Stimulated activated CD4-positive, alpha-beta T cell treated with anti-CD3 and anti-CD28 coated beads, Interleukin-15, amount 100 ng/mL, for 1 hour (primary cell): ENCODE measurements at regions not wholly inside any gene's neighbourhood (a gene's known extent, or its start where the extent isn't known, plus 50 kb on each side); places are given as distances from the start of the nearest gene placed in this dataset.
"Not testable (repeated sequence)": the region's sequence is repeated elsewhere in the genome, so short reads cannot be mapped to it uniquely, and the experiment has no call there.

Source experiments
- DNase-seq, 2 donors: peaks; one replicate each; pipeline ENCODE4 v3.0.0-alpha.2; 2020; ENCODE audit warnings: low read depth in 1 of 2, low spot score in 1 of 2

- not testable (repeated sequence) for DNase-seq
These were observed 122.0 kb upstream of the ANKH start for GRCh38 chr5:14993459-14994133.

GRCh38 chr5:14992751-14993458 lies 121.3 kb upstream of the ANKH start:
- DNase-seq = not testable (repeated sequence)

- DNase-seq = no peak
These were observed 116.6 kb upstream of the ANKH start for GRCh38 chr5:14988223-14988622.

GRCh38 chr5:14986413-14986812 lies 114.8 kb upstream of the ANKH start:
- no peak for DNase-seq

- no peak for DNase-seq
These were observed 112.3 kb upstream of the ANKH start for GRCh38 chr5:14983666-14984441.

GRCh38 chr5:14980698-14981097 lies 109.1 kb upstream of the ANKH start:
- DNase-seq = no peak

GRCh38 chr5:14977058-14977685 lies 105.6 kb upstream of the ANKH start:
- DNase-seq = no peak

GRCh38 chr5:14976486-14976885 lies 104.9 kb upstream of the ANKH start:
- no peak for DNase-seq

- no peak for DNase-seq
These were observed 100.3 kb upstream of the ANKH start for GRCh38 chr5:14971873-14972272.

GRCh38 chr5:14968796-14969195 lies 97.2 kb upstream of the ANKH start:
- no peak for DNase-seq

- DNase-seq = no peak
These were observed 95.6 kb upstream of the ANKH start for GRCh38 chr5:14967166-14967565.

GRCh38 chr5:14965815-14966214 lies 94.2 kb upstream of the ANKH start:
- DNase-seq = no peak

GRCh38 chr5:14962604-14963003 lies 91.0 kb upstream of the ANKH start:
- no peak for DNase-seq

GRCh38 chr5:14960120-14960462 lies 88.5 kb upstream of the ANKH start:
- no peak for DNase-seq

- no peak for DNase-seq
These were observed 88.0 kb upstream of the ANKH start for GRCh38 chr5:14959399-14960119.

- no peak for DNase-seq
These were observed 86.6 kb upstream of the ANKH start for GRCh38 chr5:14958188-14958587.

GRCh38 chr5:14956423-14957046 lies 85.0 kb upstream of the ANKH start:
- DNase-seq = no peak

- DNase-seq = no peak
These were observed 83.2 kb upstream of the ANKH start for GRCh38 chr5:14954616-14955343.

GRCh38 chr5:14954216-14954615 lies 82.6 kb upstream of the ANKH start:
- DNase-seq = no peak

- no peak for DNase-seq
These were observed 81.6 kb upstream of the ANKH start for GRCh38 chr5:14953075-14953607.
